Smooth muscle cell of the brain vasculature (primary cell): ENCODE measurements at regions not wholly inside any gene's neighbourhood (a gene's known extent, or its start where the extent isn't known, plus 50 kb on each side); places are given as distances from the start of the nearest gene placed in this dataset.
"Not testable (repeated sequence)": the region's sequence is repeated elsewhere in the genome, so short reads cannot be mapped to it uniquely, and the experiment has no call there.

Experiments used
- DNase-seq: peaks from one replicate; pipeline ENCODE4 v3.0.0-alpha.2; 2012; ENCODE audit warnings: low read depth, low spot score

GRCh38 chr1:223991297-223991857 is 122.5 kb upstream of the FBXO28 start:
- not testable (repeated sequence) for DNase-seq

DNA sequence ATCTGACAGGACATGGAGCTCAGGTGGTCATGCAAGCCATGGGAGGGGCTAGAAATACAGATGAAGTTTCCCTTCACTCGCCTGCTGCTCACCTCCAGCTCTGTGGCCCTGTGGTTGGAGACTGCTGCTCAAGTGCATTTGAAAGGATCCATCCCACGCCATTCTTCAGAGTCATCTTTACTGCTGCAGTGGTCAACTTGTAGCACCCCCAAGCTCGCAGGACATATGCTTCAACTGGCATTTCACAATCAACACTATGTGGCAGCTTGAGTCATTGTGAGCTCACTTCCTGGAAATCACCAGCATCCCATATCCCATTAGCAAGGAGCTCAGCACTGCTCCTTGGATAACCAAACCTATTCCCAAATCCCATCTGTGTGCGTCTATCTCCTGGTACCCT is 116.2 kb upstream of the TP53BP2 start:
- DNase-seq = not testable (repeated sequence)

DNA sequence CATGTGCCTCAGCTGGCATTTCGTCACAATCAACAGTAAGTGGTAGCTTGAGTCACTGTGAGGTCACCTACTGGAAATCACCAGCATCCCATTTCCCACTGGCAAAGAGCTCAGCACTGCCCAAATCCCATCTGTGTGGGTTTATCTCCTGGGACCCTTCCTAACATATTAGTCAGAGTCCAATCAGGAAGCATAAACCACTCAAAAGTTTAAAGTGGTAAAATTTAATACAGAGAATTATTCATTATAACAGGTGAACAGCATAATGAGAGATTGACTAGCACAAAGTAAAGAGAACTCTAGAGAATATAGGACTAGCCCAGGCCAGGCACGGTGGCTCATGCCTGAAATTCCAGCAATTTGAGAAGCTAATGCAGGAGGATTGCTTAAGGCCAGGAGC is 107.1 kb upstream of the TP53BP2 start:
- not testable (repeated sequence) for DNase-seq

GRCh38 chr1:223951551-223951950 is 105.8 kb upstream of the TP53BP2 start:
- DNase-seq = not testable (repeated sequence)

GRCh38 chr1:223949944-223950343 is 104.2 kb upstream of the TP53BP2 start:
- DNase-seq = not testable (repeated sequence)

- not testable (repeated sequence) for DNase-seq
Measured at GRCh38 chr1:223948041-223948440, 102.3 kb upstream of the TP53BP2 start.

- DNase-seq = not testable (repeated sequence)
Measured at GRCh38 chr1:223936592-223936991, 90.8 kb upstream of the TP53BP2 start.

- DNase-seq = not testable (repeated sequence)
Measured at GRCh38 chr1:223931476-223931875, 85.7 kb upstream of the TP53BP2 start.

DNA sequence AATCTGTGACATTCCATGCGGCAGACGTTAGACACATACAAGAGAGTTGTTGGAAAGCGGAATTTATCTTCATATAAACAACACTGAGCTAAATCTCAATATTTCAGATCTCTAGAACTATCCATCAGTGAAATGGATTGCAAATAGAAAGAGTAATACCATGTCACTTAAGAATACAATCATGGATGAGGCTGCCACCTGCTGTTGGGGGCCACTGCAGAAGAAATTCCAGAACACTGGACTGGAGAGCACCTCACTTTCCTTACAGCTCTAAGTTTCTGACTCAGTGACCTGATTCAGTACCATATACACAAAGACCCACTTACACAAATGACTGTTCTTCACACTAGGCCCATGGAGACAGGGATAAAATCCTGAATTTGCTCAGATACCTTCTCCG is 75.1 kb upstream of the TP53BP2 start:
- not testable (repeated sequence) for DNase-seq

DNA sequence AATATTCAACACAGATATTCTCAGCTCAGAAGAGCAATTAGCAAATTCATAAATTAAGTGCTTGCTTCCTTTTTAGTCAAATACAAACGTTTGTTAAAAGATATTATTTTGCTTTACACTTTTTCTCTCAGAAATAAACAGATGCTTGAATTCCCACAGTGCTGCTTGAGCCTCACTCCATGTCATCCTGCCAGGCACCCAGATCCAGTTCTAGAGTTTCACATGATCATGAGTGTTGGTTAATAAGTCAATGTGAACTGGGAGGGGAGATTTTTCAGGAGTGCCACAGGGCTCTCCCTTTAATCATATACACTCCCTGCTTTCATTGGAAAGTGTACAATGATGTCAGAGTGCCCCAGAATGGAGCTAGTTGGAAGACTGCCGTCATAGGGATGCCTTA is 69.7 kb upstream of the TP53BP2 start:
- DNase-seq = not testable (repeated sequence)

DNA sequence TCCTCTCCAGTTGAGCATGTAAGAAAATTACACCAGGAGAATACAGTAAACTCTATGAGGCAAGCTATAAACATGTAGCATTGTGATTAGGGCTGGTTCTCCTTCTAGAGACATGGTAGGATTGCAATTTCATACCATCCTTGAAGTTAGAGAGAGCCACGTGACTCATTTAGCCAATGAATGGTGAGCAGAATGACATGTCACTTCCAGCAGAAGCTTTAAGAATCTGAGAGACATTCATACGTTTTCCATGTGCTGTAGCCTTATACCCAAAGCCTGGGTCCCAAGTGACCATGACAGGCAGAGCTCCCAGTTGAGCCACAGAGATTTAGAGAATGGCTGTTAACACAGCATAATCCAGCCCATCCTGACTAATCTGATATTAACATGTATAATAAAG is 68.0 kb upstream of the TP53BP2 start:
- not testable (repeated sequence) for DNase-seq

GRCh38 chr1:223907943-223908587 is 62.3 kb upstream of the TP53BP2 start:
- DNase-seq = not testable (repeated sequence)

DNA sequence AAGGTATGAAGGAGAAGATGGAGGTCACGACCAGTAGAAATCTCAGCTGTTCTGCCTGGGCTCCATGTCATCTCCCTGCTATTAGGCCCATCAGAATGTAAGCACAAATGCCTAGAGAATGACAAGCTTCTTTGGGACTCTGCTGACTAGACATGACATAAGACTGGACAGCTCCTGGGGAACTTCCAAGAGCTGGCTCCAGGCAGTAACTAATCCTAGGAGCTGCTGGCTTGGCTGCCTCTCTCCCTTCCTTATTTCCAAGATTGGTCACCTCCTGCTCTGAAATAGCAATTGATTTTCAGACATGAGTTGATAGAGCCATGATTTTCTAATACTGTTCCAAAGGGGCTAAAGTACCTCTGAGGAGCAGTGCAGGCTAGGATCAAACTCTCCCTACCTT is 57.5 kb upstream of the TP53BP2 start:
- DNase-seq = not testable (repeated sequence)

- not testable (repeated sequence) for DNase-seq
Measured at GRCh38 chr1:223899775-223900174, 54.0 kb upstream of the TP53BP2 start.

DNA sequence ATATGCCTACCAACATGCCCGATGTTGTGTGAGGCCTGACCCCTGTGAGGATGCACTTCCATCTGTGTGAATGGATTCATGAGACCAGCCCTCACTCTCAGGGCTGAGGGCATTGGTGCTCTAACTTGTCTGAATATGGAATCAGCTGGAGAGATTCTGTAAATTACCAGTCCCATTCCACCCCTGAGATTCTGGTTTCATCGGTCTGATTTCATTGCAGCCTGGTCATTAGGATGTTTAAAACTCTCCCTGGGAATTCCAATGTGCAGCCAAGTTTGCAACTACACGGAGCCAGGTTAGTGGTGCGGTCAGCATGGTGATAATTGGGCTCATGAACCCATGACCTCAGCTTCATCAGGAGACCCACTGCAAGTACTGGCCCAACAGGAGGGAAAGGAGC is 51.4 kb upstream of the TP53BP2 start:
- DNase-seq = not testable (repeated sequence)

DNA sequence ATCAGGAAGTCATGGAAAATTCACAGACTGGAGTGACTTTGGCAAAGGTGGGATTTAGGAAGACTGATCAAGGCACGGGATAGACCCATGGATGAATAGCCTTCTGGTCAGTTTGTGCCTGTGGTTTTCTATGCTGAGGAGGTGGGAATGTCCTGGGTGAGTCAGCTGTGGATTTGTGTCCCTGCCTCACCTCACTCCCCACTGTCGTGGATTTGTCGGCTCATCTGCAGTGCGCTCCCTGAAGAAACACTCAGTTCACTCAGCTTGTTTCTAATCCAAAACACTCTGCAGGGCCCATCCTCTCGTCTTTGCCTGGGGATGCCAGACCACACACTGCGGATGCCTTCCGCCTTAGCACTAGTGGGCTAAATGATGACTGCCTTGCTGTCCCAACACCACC is 50.2 kb upstream of the TP53BP2 start:
- DNase-seq = not testable (repeated sequence)
